Upper lobe of left lung (tissue), 6 donors: ENCODE measurements at regions not wholly inside any gene's neighbourhood (a gene's known extent, or its start where the extent isn't known, plus 50 kb on each side); places are given as distances from the start of the nearest gene placed in this dataset.

Source experiments
- ATAC-seq, 2 donors: fragments of 200-7000 bp; cut with Tn5 transposase; one replicate each; pipeline ENCODE4 v1.9.1; 2022; ENCODE audit warnings: mild to moderate bottlenecking in 2 of 2, moderate library complexity in 2 of 2; ENCODE audit not compliant: low FRiP score in 2 of 2
- DNase-seq, 2 donors: peaks; one replicate each; pipeline ENCODE4 v3.0.0-alpha.2; 2019 to 2020
- H3K27ac ChIP-seq, 4 donors: fragments of 200-600 bp; sonication (generic); one replicate each; pipeline ENCODE4 v1.5.1; 2016 to 2019
- H3K27me3 ChIP-seq, 4 donors: fragments of 200-600 bp; sonication (generic); one replicate each; pipeline ENCODE4 v1.5.1; 2017 to 2019
- H3K36me3 ChIP-seq, 4 donors: fragments of 200-600 bp; sonication (generic); one replicate each; pipeline ENCODE4 v1.5.1; 2016 to 2019
- H3K4me1 ChIP-seq, 4 donors: fragments of 200-600 bp; sonication (generic); one replicate each; pipeline ENCODE4 v1.5.1; 2018 to 2019
- H3K4me3 ChIP-seq, 4 donors: fragments of 200-600 bp; sonication (generic); one replicate each; pipeline ENCODE4 v1.5.1; 2017 to 2019; ENCODE audit warnings: mild to moderate bottlenecking in 2 of 4, moderate library complexity in 1 of 4
- H3K9me3 ChIP-seq, 4 donors: fragments of 200-600 bp; sonication (generic); one replicate each; pipeline ENCODE4 v1.5.1; 2018 to 2019
- CTCF ChIP-seq, 6 experiments: fragments of 450-650 bp in 4 of 6; fragments of 200-600 bp in 2 of 6; sonication (generic) in 2 of 6; IDR thresholded peaks; one replicate each; pipeline ENCODE4 v1.5.1; 2016 to 2019; ENCODE audit warnings: antibody characterized with exemption in 6 of 6
- EP300 ChIP-seq, 4 donors: sonication (generic); formaldehyde crosslinking; IDR thresholded peaks; one replicate each; pipeline ENCODE4 v1.5.1; 2017; ENCODE audit warnings: antibody characterized with exemption in 4 of 4, control low read depth in 2 of 4
- POLR2A ChIP-seq, 4 donors: fragments of 450-650 bp; IDR thresholded peaks; one replicate each; pipeline ENCODE4 v1.5.1; 2016 to 2017; ENCODE audit warnings: antibody characterized with exemption in 4 of 4, mild to moderate bottlenecking in 2 of 4
- POLR2AphosphoS5 ChIP-seq, 2 donors: sonication (generic); formaldehyde crosslinking; IDR thresholded peaks; one replicate each; pipeline ENCODE4 v1.5.1; 2017; ENCODE audit warnings: antibody characterized with exemption in 2 of 2
- WGBS, 2 donors: methylation state at CpG; one replicate each; pipeline ENCODE4 v1.1.5; 2017 to 2018; 5-methylcytosine and 5-hydroxymethylcytosine counted together
- donor health status: DM: no; HTN: no; CAD: no; lungs with moderate emphysema.
- donor health status: DM: no; HTN: yes; CAD: no; lungs with severe emphysema.

- no peak for ATAC-seq
- TF ChIP-seq CTCF (IDR thresholded peaks at IDR 0.05): no peak
- no peak for TF ChIP-seq POLR2A (IDR thresholded peaks at IDR 0.05)
- no peak for TF ChIP-seq POLR2AphosphoS5 (IDR thresholded peaks at IDR 0.05)
- TF ChIP-seq EP300 (IDR thresholded peaks at IDR 0.05): no peak
- no peak for DNase-seq
- Histone ChIP-seq H3K36me3 (no peaks in the 10 kb centered on the region), H3K9me3 (no peaks in the 10 kb centered on the region), H3K4me1 (no peaks in the 10 kb centered on the region), H3K27ac (no peak overlapping the region), H3K4me3 (no peak overlapping the region), H3K27me3 (no peaks in the 10 kb centered on the region)
- 88 to 97% methylated on average over 2 of the region's 2 CpGs for WGBS, 2 donors
Measured at GRCh38 chr6:45780523-45780922, 235.1 kb downstream of the CLIC5 start.

GRCh38 chr6:45775026-45775697 lies 240.5 kb downstream of the CLIC5 start:
- WGBS, 2 donors: 76 to 96% methylated on average over 5 of the region's 5 CpGs
- DNase-seq (no peak), ATAC-seq (no peak)
- TF ChIP-seq CTCF (IDR thresholded peaks at IDR 0.05): no peak
- no peak for TF ChIP-seq POLR2A (IDR thresholded peaks at IDR 0.05)
- no peak for TF ChIP-seq POLR2AphosphoS5 (IDR thresholded peaks at IDR 0.05)
- no peak for TF ChIP-seq EP300 (IDR thresholded peaks at IDR 0.05)
- no peaks in the 10 kb centered on the region for H3K36me3 ChIP-seq
- H3K4me1 ChIP-seq: no peaks in the 10 kb centered on the region
- H3K27ac ChIP-seq: no peak overlapping the region
- H3K4me3 ChIP-seq: no peak overlapping the region
- H3K27me3 ChIP-seq: no peaks in the 10 kb centered on the region
- peaks cover 0 to under 1% (median 0%) of the 10 kb centered on the region in 4 donors for H3K9me3 ChIP-seq

- peaks cover 0 to 3% (median 0%) of the 10 kb centered on the region in 4 donors for H3K9me3 ChIP-seq
- H3K36me3 ChIP-seq: no peaks in the 10 kb centered on the region
- TF ChIP-seq POLR2AphosphoS5 (IDR thresholded peaks at IDR 0.05): no peak
- ATAC-seq (no peak), DNase-seq (no peak)
- H3K27me3 ChIP-seq: no peaks in the 10 kb centered on the region
- 80 to 82% methylated on average over 3 of the region's 3 CpGs for WGBS, 2 donors
- no peak overlapping the region for H3K27ac ChIP-seq
- no peaks in the 10 kb centered on the region for H3K4me1 ChIP-seq
- no peak overlapping the region for H3K4me3 ChIP-seq
Measured at GRCh38 chr6:45773906-45774305, 241.8 kb downstream of the CLIC5 start.

GRCh38 chr6:45772886-45773495 lies 242.7 kb downstream of the CLIC5 start:
- Histone ChIP-seq H3K4me1 (no peaks in the 10 kb centered on the region), H3K4me3 (no peak overlapping the region), H3K36me3 (no peaks in the 10 kb centered on the region), H3K9me3 (peaks cover 0 to 3% (median 0%) of the 10 kb centered on the region in 4 donors), H3K27me3 (no peaks in the 10 kb centered on the region), H3K27ac (no peak overlapping the region)
- TF ChIP-seq CTCF (IDR thresholded peaks at IDR 0.05) (no peak), POLR2AphosphoS5 (IDR thresholded peaks at IDR 0.05) (no peak)
- WGBS, 2 donors: 55 to 59% methylated on average over 6 of the region's 6 CpGs
- ATAC-seq (no peak), DNase-seq (no peak)

GRCh38 chr6:45772051-45772450 lies 243.6 kb downstream of the CLIC5 start:
- TF ChIP-seq CTCF (IDR thresholded peaks at IDR 0.05) (no peak), POLR2AphosphoS5 (IDR thresholded peaks at IDR 0.05) (no peak), EP300 (IDR thresholded peaks at IDR 0.05) (no peak), POLR2A (IDR thresholded peaks at IDR 0.05) (no peak)
- Histone ChIP-seq H3K9me3 (peaks cover 0 to 3% (median 0%) of the 10 kb centered on the region in 4 donors), H3K27ac (no peak overlapping the region), H3K27me3 (no peaks in the 10 kb centered on the region), H3K36me3 (no peaks in the 10 kb centered on the region), H3K4me3 (no peak overlapping the region), H3K4me1 (no peaks in the 10 kb centered on the region)
- no peak for DNase-seq
- 74% methylated on average over 4 of the region's 4 CpGs for WGBS, 2 donors
- no peak for ATAC-seq
